Activated T-cell treated with anti-CD3 and anti-CD28 coated beads, Interleukin-2, amount 50 U/mL, for 1 hour (primary cell): ENCODE measurements at regions not wholly inside any gene's neighbourhood (a gene's known extent, or its start where the extent isn't known, plus 50 kb on each side); places are given as distances from the start of the nearest gene placed in this dataset.

Source experiments
- DNase-seq: peaks from one replicate; pipeline ENCODE4 v3.0.0-alpha.2; 2020

- DNase-seq: no peak
Measured at GRCh38 chr10:4687397-4687796, 138.6 kb upstream of the AKR1E2 start.

DNA sequence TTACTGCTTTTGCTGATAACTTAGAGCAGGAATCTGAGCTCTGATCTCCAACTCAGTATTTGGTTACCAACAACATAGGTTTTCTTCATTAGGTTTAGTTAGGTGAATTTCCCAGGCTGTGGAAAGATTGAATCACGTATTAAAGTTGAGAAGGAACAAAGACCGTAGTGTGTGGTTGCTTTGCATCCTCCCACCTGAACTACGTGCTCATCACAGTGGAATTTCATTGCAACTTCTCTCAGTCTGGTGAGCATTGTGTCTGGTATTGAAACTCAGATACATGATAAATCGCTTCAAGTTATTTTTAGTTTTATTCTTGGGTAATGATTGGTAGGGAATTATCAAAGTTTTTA, 139.4 kb upstream of the AKR1E2 start:
- DNase-seq: no peak

DNA sequence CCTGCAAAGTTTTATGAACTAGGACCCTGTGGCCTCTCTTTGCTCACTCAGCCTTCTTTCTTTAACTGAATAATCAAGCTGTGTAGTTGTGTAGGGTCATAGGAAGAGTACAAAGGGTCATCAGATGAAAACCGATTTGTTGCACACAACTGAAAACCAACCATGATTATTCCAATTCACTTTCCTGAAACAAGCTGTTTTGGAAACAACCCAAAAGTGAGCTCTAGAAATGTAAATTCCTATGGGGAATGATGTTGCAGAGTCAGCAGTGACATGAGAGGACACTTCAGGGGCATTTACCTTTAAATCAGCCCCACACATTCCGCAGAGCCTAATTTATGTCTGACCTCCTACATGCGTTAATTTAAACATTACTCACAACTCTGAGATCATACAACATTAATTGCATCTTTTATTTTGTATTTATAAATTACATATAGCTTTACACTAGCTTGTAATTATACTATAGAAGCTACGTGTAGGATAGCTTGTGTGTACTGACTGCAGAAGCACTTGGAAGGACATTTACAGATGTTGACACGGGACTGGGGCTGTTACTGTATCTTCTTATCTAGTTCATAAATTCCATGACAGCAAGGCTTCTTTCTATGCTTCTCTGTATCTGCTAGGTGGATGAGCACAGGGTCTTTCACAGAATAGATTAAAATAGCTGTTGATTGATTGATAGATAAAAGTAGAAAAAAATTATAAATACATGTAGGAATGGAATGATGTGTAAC, 139.9 kb upstream of the AKR1E2 start:
- DNase-seq: no peak

- no peak for DNase-seq
Measured at GRCh38 chr10:4685491-4685890, 140.5 kb upstream of the AKR1E2 start.

GRCh38 chr10:4684434-4684833, 141.6 kb upstream of the AKR1E2 start:
- DNase-seq: no peak

DNA sequence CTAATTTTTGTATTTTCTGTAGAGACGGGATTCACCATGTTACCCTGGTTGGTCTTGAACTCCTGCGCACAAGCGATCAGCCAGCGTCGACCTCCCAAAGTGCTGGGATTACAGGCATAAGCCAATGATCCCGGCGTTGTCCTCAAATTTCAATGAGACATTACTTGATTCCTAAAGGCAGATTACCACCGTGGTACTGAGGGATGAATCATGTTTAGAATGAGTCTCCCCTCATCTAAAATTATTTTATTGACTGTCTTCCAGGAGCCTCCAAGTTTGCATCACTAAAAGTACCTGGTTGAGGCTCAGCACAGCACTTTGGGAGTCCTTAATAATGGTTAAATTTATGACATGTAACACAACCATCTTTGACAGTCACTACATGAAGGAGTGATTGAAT, 142.2 kb upstream of the AKR1E2 start:
- no peak for DNase-seq

GRCh38 chr10:4683137-4683536, 142.9 kb upstream of the AKR1E2 start:
- no peak for DNase-seq

DNA sequence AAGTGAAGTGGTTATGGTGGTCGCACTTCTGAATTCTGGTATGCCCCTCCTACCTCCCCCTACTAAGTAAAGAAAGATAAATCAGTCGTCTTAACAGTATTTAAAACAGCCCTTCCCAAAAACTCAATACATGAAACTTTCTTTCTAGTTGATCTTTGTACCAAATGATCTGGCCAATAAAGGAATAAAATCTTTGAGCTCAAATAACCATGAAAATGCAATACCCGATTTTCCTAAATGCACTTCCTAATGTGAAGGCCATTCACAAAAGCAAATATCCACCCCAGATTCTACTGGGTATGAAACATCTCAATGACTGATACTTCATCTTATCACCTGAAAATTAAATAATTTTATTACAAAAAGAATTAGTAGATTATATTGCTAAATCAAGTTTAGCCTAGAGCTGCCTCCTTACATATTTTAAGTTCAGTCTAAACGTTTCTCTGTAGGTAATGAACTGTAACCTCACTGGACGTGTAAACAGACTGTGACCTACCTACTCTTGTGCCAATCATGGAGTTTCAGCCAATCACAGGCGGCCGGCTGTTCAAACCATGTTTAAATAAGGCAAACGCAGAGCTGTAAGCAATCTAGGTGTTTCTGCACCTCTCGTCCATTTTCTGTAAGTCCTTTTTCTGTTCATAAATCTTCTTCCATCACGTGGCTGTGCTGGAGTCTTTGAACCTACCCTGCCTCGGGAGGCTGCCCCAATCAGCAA, 146.9 kb upstream of the AKR1E2 start:
- no peak for DNase-seq

DNA sequence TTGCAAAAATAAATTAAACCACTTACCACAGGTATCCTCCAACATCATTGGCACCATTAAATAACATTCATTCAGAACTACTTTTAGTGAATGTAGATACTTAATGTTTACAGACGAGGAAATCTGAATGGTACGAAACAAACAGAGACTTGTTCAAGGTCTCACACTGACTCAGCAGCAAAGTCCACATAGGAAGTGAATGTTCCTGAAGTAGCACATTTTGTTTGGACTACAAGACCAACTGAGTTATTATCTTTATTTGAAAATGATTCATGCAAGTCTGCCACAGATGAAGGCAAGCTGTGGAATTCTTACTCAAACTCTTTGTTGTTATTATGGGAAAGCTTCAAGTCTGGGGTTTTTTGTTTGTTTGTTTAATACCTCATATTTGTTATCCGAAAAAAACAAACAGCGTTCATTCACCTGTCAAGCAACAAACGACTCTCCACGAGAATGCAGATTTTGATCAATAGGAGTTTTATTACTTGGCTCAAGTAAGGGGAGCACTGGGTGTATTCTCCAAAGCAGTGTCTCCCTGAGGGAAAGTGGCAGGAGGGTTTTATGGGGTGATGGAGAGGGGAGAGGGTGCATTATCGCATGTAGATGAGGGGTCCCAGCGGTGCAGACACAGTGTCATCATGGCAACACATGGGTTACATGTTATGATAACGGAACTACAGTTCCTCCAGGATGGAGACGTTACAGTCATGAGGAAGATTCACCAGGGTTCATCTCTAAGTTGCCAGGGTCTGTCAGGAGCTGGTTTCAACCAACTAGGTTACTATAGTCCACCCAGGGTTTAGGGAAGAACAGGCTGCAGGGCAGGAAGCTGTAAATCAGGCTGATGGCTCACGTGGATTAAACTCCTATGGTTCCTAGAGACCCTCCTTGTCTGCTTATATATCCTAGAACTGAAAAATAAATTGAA, 147.7 kb upstream of the AKR1E2 start:
- no peak for DNase-seq

GRCh38 chr10:4677296-4678021, 148.5 kb upstream of the AKR1E2 start:
- DNase-seq: no peak

- no peak for DNase-seq
Measured at GRCh38 chr10:4676566-4676965, 149.4 kb upstream of the AKR1E2 start.

DNA sequence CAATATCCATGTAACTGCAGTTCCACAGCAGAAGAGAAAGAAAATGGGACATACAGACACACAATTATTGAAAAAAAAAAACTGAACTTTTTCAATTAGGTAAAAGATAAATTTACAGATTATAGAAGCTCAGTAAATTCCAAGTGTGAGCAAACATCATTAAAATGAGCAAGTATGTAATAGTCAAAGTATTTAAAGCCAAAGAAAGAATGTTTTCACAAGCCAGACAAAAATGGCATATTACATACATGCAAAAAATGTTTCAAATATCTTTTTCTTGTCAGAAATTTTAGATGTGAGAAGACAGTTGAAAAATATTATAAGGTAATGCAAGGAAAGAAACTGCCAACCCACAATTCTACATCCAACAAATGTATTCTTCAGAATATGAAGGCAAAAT, 150.2 kb upstream of the AKR1E2 start:
- no peak for DNase-seq

- DNase-seq: no peak
Measured at GRCh38 chr10:4673279-4674040, 152.5 kb upstream of the AKR1E2 start.

DNA sequence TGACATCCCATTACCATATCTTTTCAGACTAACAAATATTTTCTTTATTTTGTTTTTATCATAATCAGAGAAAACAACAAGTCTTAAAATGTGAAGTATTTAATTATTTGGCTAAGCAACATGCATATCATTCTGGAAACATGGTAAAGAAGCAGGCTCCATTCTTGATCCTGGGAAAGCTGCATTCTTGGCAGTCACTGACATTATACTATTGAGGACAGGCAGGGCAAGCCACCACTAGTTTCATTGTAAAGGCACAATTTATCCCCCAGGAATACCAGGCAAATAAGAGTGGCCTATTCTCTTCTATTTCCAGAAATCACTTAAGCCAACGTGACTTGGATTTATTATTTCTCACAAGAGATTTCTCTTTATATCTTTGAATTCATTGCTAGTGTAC, 153.8 kb upstream of the AKR1E2 start:
- no peak for DNase-seq

GRCh38 chr10:4671451-4672145, 154.4 kb upstream of the AKR1E2 start:
- DNase-seq: no peak

- DNase-seq: no peak
Measured at GRCh38 chr10:4670737-4671136, 155.3 kb upstream of the AKR1E2 start.

DNA sequence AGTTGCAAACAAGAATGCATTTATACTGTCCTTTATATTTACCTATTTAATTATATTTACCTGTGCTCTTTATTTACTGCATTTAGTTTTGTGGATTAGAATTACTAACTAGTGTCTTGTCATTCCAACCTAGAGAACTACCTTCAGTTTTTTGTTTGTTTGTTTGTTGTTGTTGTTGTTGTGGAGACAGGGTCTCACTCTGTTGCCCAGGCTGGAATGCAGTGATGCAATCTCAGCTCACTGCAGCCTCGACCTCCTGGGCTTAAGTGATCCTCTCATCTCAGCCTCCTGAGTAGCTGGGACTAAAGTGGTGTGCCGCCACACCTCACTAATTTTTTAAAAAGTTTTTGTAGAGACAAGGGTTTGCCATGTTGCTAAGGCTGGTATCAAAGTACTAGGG, 156.4 kb upstream of the AKR1E2 start:
- no peak for DNase-seq

GRCh38 chr10:4663162-4663992, 162.6 kb upstream of the AKR1E2 start:
- no peak for DNase-seq

DNA sequence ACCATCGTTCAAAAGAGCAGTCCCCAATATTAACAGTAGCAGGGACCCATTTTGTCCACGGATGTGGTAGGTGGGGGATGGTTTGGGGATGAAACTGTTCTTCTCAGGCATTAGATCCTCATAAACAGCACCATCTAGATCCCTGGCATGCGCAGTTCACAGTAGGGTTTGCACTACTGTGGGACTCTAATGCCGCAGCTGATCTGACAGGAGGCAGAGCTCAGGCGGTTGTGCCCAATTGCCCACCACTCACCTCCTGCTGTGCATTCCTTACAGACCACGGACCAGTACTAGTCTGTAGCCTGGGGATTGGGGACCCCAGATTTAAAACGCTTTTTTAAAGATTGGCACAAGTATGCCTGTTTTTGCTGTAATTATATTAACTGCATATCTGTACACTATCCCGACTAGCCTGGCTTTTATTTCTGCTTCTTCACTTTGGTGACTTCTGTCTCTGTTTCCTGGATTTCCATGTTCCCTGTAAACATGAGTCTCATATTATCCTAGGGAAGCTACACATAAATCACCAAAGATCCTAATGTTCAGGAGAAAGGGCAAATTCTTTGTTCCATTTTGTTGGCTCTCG, 163.3 kb upstream of the AKR1E2 start:
- no peak for DNase-seq
